Calu3 (cell line): ENCODE measurements at regions not wholly inside any gene's neighbourhood (a gene's known extent, or its start where the extent isn't known, plus 50 kb on each side); places are given as distances from the start of the nearest gene placed in this dataset.

Experiments used
- BruUV-seq: library from RNA; stranded (reverse); fragments of 400-500 nt; replicated peaks from 2 replicates; lab custom pipeline; 2021; lab: Mats Ljungman, UMichigan
- CTCF ChIA-PET: fragments of 300-600 bp; sonication (Branson Sonifier 250); formaldehyde crosslinking; loops from one replicate; lab custom pipeline; 2022; ENCODE audit warnings: antibody characterized with exemption; lab: Charles Lee
- DNase-seq: peaks from one replicate; pipeline ENCODE4 v3.0.0; 2022
- H3K27ac Mint-ChIP-seq: one replicate; pipeline ENCODE4 v1.8.0; 2022; ENCODE audit warnings: mixed read lengths; ENCODE audit not compliant: unreplicated experiment
- H3K27me3 Mint-ChIP-seq: one replicate; pipeline ENCODE4 v1.8.0; 2022; ENCODE audit warnings: mixed read lengths; ENCODE audit not compliant: unreplicated experiment
- H3K36me3 Mint-ChIP-seq: one replicate; pipeline ENCODE4 v1.8.0; 2022; ENCODE audit warnings: mild to moderate bottlenecking, moderate library complexity, mixed read lengths; ENCODE audit not compliant: insufficient read depth, unreplicated experiment
- H3K4me1 Mint-ChIP-seq: one replicate; pipeline ENCODE4 v1.8.0; 2022; ENCODE audit warnings: mild to moderate bottlenecking, low read depth, mixed read lengths; ENCODE audit not compliant: unreplicated experiment
- H3K4me3 Mint-ChIP-seq: one replicate; pipeline ENCODE4 v1.8.0; 2022; ENCODE audit warnings: mild to moderate bottlenecking, low read depth, moderate library complexity, mixed read lengths; ENCODE audit not compliant: unreplicated experiment
- H3K9me3 Mint-ChIP-seq: one replicate; pipeline ENCODE4 v1.8.0; 2022; ENCODE audit warnings: low read depth, mixed read lengths; ENCODE audit not compliant: unreplicated experiment
- intact Hi-C: fragments of 100-400 bp; cut with micrococcal nuclease; formaldehyde crosslinking; loops from one replicate; pipeline ENCODE4 v1.10.0; 2022; ENCODE audit not compliant: unreplicated experiment
- TF ChIP-seq, protein P1 (sequence below): fragments of 200-600 bp; IDR thresholded peaks from one replicate; pipeline ENCODE4 v1.8.0; 2022; ENCODE audit warnings: antibody characterized with exemption; ENCODE audit not compliant: unreplicated experiment

DNA sequence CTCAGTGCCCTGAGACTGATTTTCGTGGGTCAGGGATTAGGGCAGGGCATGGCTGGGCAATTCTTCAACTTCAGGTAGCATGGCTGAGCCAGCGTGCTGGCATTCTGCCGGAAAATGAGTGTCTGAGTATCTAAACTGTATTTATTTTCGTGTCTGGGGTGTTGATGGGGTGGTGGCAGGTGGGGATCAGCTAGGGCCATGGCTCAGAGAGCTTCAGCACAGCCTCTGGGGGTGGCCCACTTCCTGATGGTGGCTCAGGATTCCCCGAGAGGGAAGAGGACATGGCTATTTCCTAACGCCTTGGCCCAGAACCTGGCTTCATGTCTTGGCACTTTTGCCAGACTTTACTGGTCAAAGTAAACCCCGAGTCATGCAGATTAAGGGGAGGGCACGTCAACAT lies 260.5 kb downstream of the GADD45G start:
- Mint-ChIP-seq H3K27ac (no peak overlapping the region), H3K27me3 (peaks cover 89% of the 10 kb centered on the region), H3K9me3 (no peaks in the 10 kb centered on the region), H3K36me3 (no peaks in the 10 kb centered on the region), H3K4me1 (no peaks in the 10 kb centered on the region), H3K4me3 (no peak overlapping the region)
- intact Hi-C loops: no loop called here
- BruUV-seq: no TSS peak
- TF ChIP-seq, protein P1, sequence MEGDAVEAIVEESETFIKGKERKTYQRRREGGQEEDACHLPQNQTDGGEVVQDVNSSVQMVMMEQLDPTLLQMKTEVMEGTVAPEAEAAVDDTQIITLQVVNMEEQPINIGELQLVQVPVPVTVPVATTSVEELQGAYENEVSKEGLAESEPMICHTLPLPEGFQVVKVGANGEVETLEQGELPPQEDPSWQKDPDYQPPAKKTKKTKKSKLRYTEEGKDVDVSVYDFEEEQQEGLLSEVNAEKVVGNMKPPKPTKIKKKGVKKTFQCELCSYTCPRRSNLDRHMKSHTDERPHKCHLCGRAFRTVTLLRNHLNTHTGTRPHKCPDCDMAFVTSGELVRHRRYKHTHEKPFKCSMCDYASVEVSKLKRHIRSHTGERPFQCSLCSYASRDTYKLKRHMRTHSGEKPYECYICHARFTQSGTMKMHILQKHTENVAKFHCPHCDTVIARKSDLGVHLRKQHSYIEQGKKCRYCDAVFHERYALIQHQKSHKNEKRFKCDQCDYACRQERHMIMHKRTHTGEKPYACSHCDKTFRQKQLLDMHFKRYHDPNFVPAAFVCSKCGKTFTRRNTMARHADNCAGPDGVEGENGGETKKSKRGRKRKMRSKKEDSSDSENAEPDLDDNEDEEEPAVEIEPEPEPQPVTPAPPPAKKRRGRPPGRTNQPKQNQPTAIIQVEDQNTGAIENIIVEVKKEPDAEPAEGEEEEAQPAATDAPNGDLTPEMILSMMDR: no peak
- CTCF ChIA-PET: no interaction called here
- no peak for DNase-seq

DNA sequence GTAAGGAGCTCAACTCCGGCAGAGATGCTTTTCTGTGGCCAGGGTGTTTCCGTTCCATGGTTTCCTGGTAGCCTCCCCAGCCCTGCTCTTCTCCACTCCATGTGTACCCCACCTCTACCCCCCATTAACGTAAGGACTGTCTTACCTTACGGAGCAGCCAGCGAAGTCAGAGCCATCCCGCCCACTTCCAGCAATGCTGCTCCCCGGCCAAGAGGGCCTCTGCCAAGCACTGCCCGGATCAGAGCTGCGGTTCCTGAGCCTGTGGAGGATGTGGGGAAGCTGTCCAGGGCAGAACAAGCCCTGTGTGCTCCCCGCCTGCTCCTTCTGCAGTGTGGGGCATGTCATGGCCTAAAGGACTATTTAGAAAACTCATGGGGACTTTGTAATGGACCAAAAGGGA lies 261.2 kb downstream of the GADD45G start:
- TF ChIP-seq, protein P1: no peak
- DNase-seq: no peak
- CTCF ChIA-PET: no interaction called here
- intact Hi-C loops: no loop called here
- no peak overlapping the region for H3K27ac Mint-ChIP-seq
- no TSS peak for BruUV-seq
- H3K9me3 Mint-ChIP-seq: no peaks in the 10 kb centered on the region
- H3K27me3 Mint-ChIP-seq: peaks cover 89% of the 10 kb centered on the region
- no peak overlapping the region for H3K4me3 Mint-ChIP-seq
- H3K4me1 Mint-ChIP-seq: no peaks in the 10 kb centered on the region
- H3K36me3 Mint-ChIP-seq: no peaks in the 10 kb centered on the region

DNA sequence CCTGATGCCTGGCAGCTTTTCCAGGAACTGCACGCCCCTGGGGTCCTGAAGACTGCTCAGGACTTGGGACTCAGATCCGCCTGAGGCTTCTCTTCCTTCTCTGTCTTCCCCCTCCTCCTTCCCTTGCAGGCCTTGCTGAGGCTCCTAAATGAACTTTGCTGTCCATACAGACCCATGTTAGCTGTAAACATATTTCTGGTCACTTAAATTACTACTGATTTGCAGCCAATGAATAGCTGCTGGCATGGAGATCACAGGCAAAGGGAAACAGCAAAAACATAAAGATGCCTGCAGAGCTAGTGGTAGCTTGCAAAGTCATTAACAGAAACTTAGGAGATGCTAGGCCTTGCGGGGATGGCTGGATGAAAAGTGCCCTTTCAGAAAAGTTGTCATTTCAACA lies 261.9 kb downstream of the GADD45G start:
- Mint-ChIP-seq H3K36me3 (no peaks in the 10 kb centered on the region), H3K27ac (no peak overlapping the region), H3K27me3 (peaks cover 88% of the 10 kb centered on the region), H3K4me1 (no peaks in the 10 kb centered on the region), H3K4me3 (no peak overlapping the region), H3K9me3 (no peaks in the 10 kb centered on the region)
- CTCF ChIA-PET: no interaction called here
- BruUV-seq: no TSS peak
- no peak for DNase-seq
- intact Hi-C loops: no loop called here
- TF ChIP-seq, protein P1: no peak

DNA sequence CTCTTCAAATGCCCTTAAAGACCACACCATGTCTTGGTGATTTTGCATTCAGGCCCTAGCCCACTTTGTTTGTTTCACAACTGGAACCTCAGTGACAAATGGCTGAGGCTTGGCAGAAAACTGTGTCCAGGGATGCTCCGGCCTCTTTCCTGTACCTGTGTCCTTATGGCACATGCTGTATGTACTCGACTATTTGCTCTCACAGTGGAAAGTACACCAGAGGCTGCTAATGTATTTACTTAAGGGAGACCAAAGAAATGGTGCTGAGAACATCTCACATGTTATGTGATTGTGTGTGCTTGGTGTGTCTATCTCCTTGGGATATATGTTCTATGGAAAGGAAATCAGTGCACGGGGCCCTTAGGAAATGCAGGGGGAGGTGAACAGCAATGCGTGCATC lies 263.3 kb downstream of the GADD45G start:
- CTCF ChIA-PET: no interaction called here
- Mint-ChIP-seq H3K4me1 (no peaks in the 10 kb centered on the region), H3K9me3 (no peaks in the 10 kb centered on the region), H3K4me3 (no peak overlapping the region), H3K27ac (no peak overlapping the region), H3K27me3 (peaks cover 74% of the 10 kb centered on the region), H3K36me3 (no peaks in the 10 kb centered on the region)
- TF ChIP-seq, protein P1: no peak
- no TSS peak for BruUV-seq
- intact Hi-C loops: no loop called here
- no peak for DNase-seq
